HepG2 (cell line): ENCODE measurements at regions not wholly inside any gene's neighbourhood (a gene's known extent, or its start where the extent isn't known, plus 50 kb on each side); places are given as distances from the start of the nearest gene placed in this dataset.

Experiments used
- ATAC-seq: fragments of 200-7000 bp; cut with Tn5 transposase; 3 replicates; pipeline ENCODE4 v1.9.1; 2020; ENCODE audit warnings: mild to moderate bottlenecking, moderate library complexity
- BruUV-seq: library from RNA; stranded (reverse); fragments of 400-500 nt; replicated peaks from 2 replicates; lab custom pipeline; 2021; lab: Mats Ljungman, UMichigan
- CTCF ChIA-PET: fragments of 300-600 bp; formaldehyde crosslinking; extraction: SDS; loops from one replicate; lab custom pipeline; 2021; ENCODE audit warnings: low total read pairs, inconsistent platforms, low intra/inter-chr PET ratio; lab: Yijun Ruan, JAX
- POLR2A ChIA-PET: fragments of 350-600 bp; sonication (Branson Sonifier 250); formaldehyde crosslinking; loops from one replicate; lab custom pipeline; 2020; ENCODE audit warnings: antibody characterized with exemption, inconsistent platforms; lab: Yijun Ruan, JAX
- DNase-seq: peaks from one replicate; pipeline ENCODE4 v3.0.0-alpha.2; 2015; ENCODE audit warnings: low spot score
- FAIRE-seq: peaks from 3 replicates; lab custom pipeline; 2011; peaks lifted over from hg19 to GRCh38; lab: Jason Lieb, UNC
- H2AFZ ChIP-seq: one replicate; pipeline ENCODE4 v1.6.1; 2011; ENCODE audit warnings: low read length, inconsistent platforms
- H3K27ac ChIP-seq: fragments of 300-600 bp; 3 replicates; pipeline ENCODE4 v1.8.0; 2011; ENCODE audit warnings: mixed run types, mild to moderate bottlenecking, mixed read lengths, low read length, inconsistent platforms; ENCODE audit not compliant: insufficient read depth; ENCODE audit errors: extremely low read length
- H3K27me3 ChIP-seq, 2 experiments: fragments of 200-600 bp in 1 of 2; 2 replicates in 1 of 2; 3 replicates in 1 of 2; pipeline versions ENCODE4 v1.6.0 to v1.8.0; 2011; ENCODE audit warnings: low read length in 2 of 2, mild to moderate bottlenecking in 2 of 2, moderate library complexity in 2 of 2, inconsistent platforms in 1 of 2; ENCODE audit not compliant: insufficient read depth in 2 of 2, control insufficient read depth in 1 of 2
- H3K36me3 ChIP-seq, 2 experiments: fragments of 200-600 bp in 1 of 2; replicated peaks in 1 of 2; 2 replicates in 1 of 2; 3 replicates in 1 of 2; pipeline versions ENCODE4 v1.5.1 to v1.8.0; 2011; ENCODE audit warnings: low read length in 2 of 2, inconsistent platforms in 1 of 2; ENCODE audit not compliant: insufficient read depth in 2 of 2, control insufficient read depth in 1 of 2
- H3K4me1 ChIP-seq: 2 replicates; pipeline ENCODE4 v1.5.1; 2012; ENCODE audit warnings: low read length, inconsistent platforms; ENCODE audit not compliant: insufficient read depth
- H3K4me2 ChIP-seq: 2 replicates; pipeline ENCODE4 v1.6.0; 2011; ENCODE audit warnings: low read depth, low read length, inconsistent platforms
- H3K4me3 ChIP-seq, 3 experiments: fragments of 200-600 bp in 1 of 3; sonication (generic), shearing (Covaris generic) in 1 of 3; replicated peaks in 1 of 3; 2 replicates each; pipeline ENCODE4 v1.5.1; 2011 to 2016; ENCODE audit warnings: low read length in 3 of 3, inconsistent platforms in 2 of 3, low read depth in 2 of 3, mild to moderate bottlenecking in 2 of 3, control low read depth in 1 of 3, mixed read lengths in 1 of 3; ENCODE audit not compliant: insufficient read depth in 1 of 3
- H3K79me2 ChIP-seq: one replicate; pipeline ENCODE4 v1.6.1; 2011; ENCODE audit warnings: low read length, inconsistent platforms; ENCODE audit not compliant: insufficient read depth
- H3K9ac ChIP-seq: 2 replicates; pipeline ENCODE4 v1.6.0; 2011; ENCODE audit warnings: mild to moderate bottlenecking, low read depth, low read length, inconsistent platforms; ENCODE audit not compliant: insufficient read depth
- H3K9me3 ChIP-seq: 2 replicates; pipeline ENCODE4 v1.5.1; 2012; ENCODE audit warnings: mild to moderate bottlenecking, low read length
- H4K20me1 ChIP-seq: 2 replicates; pipeline ENCODE4 v1.6.0; 2011; ENCODE audit warnings: inconsistent platforms, mild to moderate bottlenecking, low read length, moderate library complexity; ENCODE audit not compliant: insufficient read depth
- NFAT5 ChIP-seq: sonication (generic); formaldehyde crosslinking; IDR thresholded peaks from 2 replicates; pipeline ENCODE4 v1.4.0; 2020; ENCODE audit warnings: missing genetic modification reagents
- NFRKB ChIP-seq: fragments of 450-650 bp; IDR thresholded peaks from 2 replicates; pipeline ENCODE4 v1.6.1; 2017
- PHB2 ChIP-seq: fragments of 450-650 bp; IDR thresholded peaks from 2 replicates; pipeline ENCODE4 v1.6.1; 2018; ENCODE audit not compliant: partially characterized antibody
- SNRNP70 ChIP-seq: fragments of 200-400 bp; formaldehyde crosslinking; IDR thresholded peaks from 2 replicates; pipeline ENCODE4 v1.6.1; 2017; ENCODE audit warnings: mild to moderate bottlenecking, low read depth, low read length, moderate library complexity
- TEAD3 ChIP-seq: optimal IDR thresholded peaks from 2 replicates; pipeline ENCODE3; 2016; ENCODE audit warnings: borderline replicate concordance
- ZNF629 ChIP-seq: sonication (generic); formaldehyde crosslinking; conservative IDR thresholded peaks from 2 replicates; pipeline ENCODE4 v1.5.0; 2020; ENCODE audit warnings: missing genetic modification reagents
- WGBS: methylation state at CpG from one replicate; pipeline ENCODE4 v1.1.6; 2017; ENCODE audit warnings: low lambda C conversion rate; 5-methylcytosine and 5-hydroxymethylcytosine counted together
- in situ Hi-C: cut with HindIII; loops from 2 replicates; pipeline ENCODE4 v1.10.0; 2017; ENCODE audit warnings: low pct_unique_long_range_greater_than_20kb; ENCODE audit not compliant: extremely low pct_ligation_motif_present
- intact Hi-C: fragments of 100-400 bp; cut with micrococcal nuclease; formaldehyde crosslinking; loops from one replicate; pipeline ENCODE4 v1.10.0; 2022; ENCODE audit not compliant: unreplicated experiment

GRCh38 chr9:129380961-129381401 is 202.9 kb upstream of the IER5L start:
- H2AFZ ChIP-seq: no peak overlapping the region
- in situ Hi-C loops: no loop called here
- TF ChIP-seq ZNF629 (CRISPR knock-in tag) (peak; percentile 71), SNRNP70 (no peak), NFRKB (no peak), NFAT5 (CRISPR knock-in tag) (no peak), TEAD3 (CRISPR knock-in tag) (peak; percentile 33), PHB2 (no peak)
- TF ChIP-seq, all 625 proteins: peak for 2
- no TSS peak for BruUV-seq
- 74% methylated on average over 9 of the region's 9 CpGs for WGBS
- Histone ChIP-seq H3K9ac (no peak overlapping the region), H3K27me3 (peaks cover 4 to 19% of the 10 kb centered on the region in 2 experiments; a peak in 4 of 5 replicates), H3K4me1 (peaks cover 11% of the 10 kb centered on the region; the same call in 1 of the 2 replicates), H3K79me2 (no peaks in the 10 kb centered on the region), H3K9me3 (no peaks in the 10 kb centered on the region), H4K20me1 (no peaks in the 10 kb centered on the region), H3K4me3 (no peak overlapping the region), H3K4me2 (no peak overlapping the region), H3K36me3 (no peaks in the 10 kb centered on the region), H3K27ac (no peak overlapping the region)
- no peak for FAIRE-seq
- POLR2A ChIA-PET: no interaction called here
- DNase-seq: no peak
- intact Hi-C loops: no loop called here
- no peak for ATAC-seq
- CTCF ChIA-PET: no interaction called here
